Fibroblast of villous mesenchyme (primary cell): ENCODE measurements at regions not wholly inside any gene's neighbourhood (a gene's known extent, or its start where the extent isn't known, plus 50 kb on each side); places are given as distances from the start of the nearest gene placed in this dataset.

Experiments
- DNase-seq: peaks from one replicate; pipeline ENCODE4 v3.0.0-alpha.2; 2010; ENCODE audit warnings: low read depth
- H3K4me3 ChIP-seq: 2 replicates; pipeline ENCODE4 v1.5.1; 2011; ENCODE audit warnings: low read depth, mild to moderate bottlenecking, low read length
- CTCF ChIP-seq: IDR thresholded peaks from 2 replicates; pipeline ENCODE4 v1.5.1; 2012; ENCODE audit warnings: low read depth, mild to moderate bottlenecking, low read length; ENCODE audit not compliant: insufficient read depth

GRCh38 chr11:16685914-16686313 is 52.5 kb upstream of the C11orf58 start:
- no peak for TF ChIP-seq CTCF
- no peak overlapping the region for H3K4me3 ChIP-seq
- DNase-seq = no peak

GRCh38 chr11:16678466-16679116 is 59.9 kb upstream of the C11orf58 start:
- DNase-seq = no peak
- H3K4me3 ChIP-seq = no peak overlapping the region
- no peak for TF ChIP-seq CTCF

- no peak overlapping the region for H3K4me3 ChIP-seq
- peak; percentile 12 for DNase-seq
- no peak for TF ChIP-seq CTCF
Observed at GRCh38 chr11:16669799-16670415, 68.5 kb upstream of the C11orf58 start.

GRCh38 chr11:16632295-16633200 is 105.9 kb upstream of the C11orf58 start:
- peak; percentile 14 for DNase-seq
- H3K4me3 ChIP-seq = no peak overlapping the region
- peak; percentile 49 for TF ChIP-seq CTCF

GRCh38 chr11:16630651-16631050 is 107.8 kb upstream of the C11orf58 start:
- H3K4me3 ChIP-seq = no peak overlapping the region
- DNase-seq = no peak
- TF ChIP-seq CTCF = no peak

- H3K4me3 ChIP-seq = no peak overlapping the region
- DNase-seq = no peak
- TF ChIP-seq CTCF = no peak
Observed at GRCh38 chr11:16618431-16618830, 120.0 kb upstream of the C11orf58 start.
